CD4-positive, CD25-positive, alpha-beta regulatory T cell (primary cell): ENCODE measurements at regions not wholly inside any gene's neighbourhood (a gene's known extent, or its start where the extent isn't known, plus 50 kb on each side); places are given as distances from the start of the nearest gene placed in this dataset.
A peak's percentile ranks its signal among the peaks of the same experiment; 100 is the strongest.

Experiments used
- ATAC-seq, 2 donors: fragments of 150-1000 bp; cut with Tn5 transposase; one replicate each; pipeline ENCODE4 v1.10.0; 2021; ENCODE audit warnings: low read depth in 2 of 2, moderate number of reproducible peaks in 2 of 2, moderate library complexity in 1 of 2
- DNase-seq, 3 donors: peaks; one replicate each; pipeline versions ENCODE4 v3.0.0 to v3.0.0-alpha.2; 2012 to 2022; ENCODE audit warnings: mixed read lengths in 1 of 3
- H3K27ac ChIP-seq: one replicate; pipeline ENCODE4 v1.7.0; 2013; ENCODE audit warnings: mild to moderate bottlenecking, low read length; ENCODE audit not compliant: insufficient read depth, poor library complexity, severe bottlenecking
- H3K27me3 ChIP-seq: one replicate; pipeline ENCODE4 v1.7.0; 2013; ENCODE audit warnings: low read length; ENCODE audit not compliant: control insufficient read depth, insufficient read depth
- H3K36me3 ChIP-seq: one replicate; pipeline ENCODE4 v1.7.0; 2013; ENCODE audit warnings: mild to moderate bottlenecking, low read length, moderate library complexity; ENCODE audit not compliant: control insufficient read depth, insufficient read depth
- H3K4me1 ChIP-seq: 2 replicates; pipeline ENCODE4 v1.7.0; 2013; ENCODE audit warnings: mild to moderate bottlenecking, low read length; ENCODE audit not compliant: insufficient read depth, control insufficient read depth, poor library complexity, severe bottlenecking
- H3K4me3 ChIP-seq: one replicate; pipeline ENCODE4 v1.7.0; 2013; ENCODE audit warnings: low read depth, mild to moderate bottlenecking, low read length, moderate library complexity
- H3K9me3 ChIP-seq, 2 experiments: 1 replicate in 1 of 2; 2 replicates in 1 of 2; pipeline ENCODE4 v1.7.0; 2013; ENCODE audit warnings: low read length in 2 of 2, mild to moderate bottlenecking in 1 of 2, moderate library complexity in 1 of 2; ENCODE audit not compliant: control insufficient read depth in 2 of 2
- H3K27ac Mint-ChIP-seq, 3 donors: one replicate each; pipeline ENCODE4 v1.8.0; 2020 to 2022; ENCODE audit warnings: mild to moderate bottlenecking in 3 of 3, mixed read lengths in 3 of 3, moderate library complexity in 2 of 3
- H3K27me3 Mint-ChIP-seq: one replicate; pipeline ENCODE4 v1.8.0; 2022; ENCODE audit warnings: mild to moderate bottlenecking, mixed read lengths
- H3K36me3 Mint-ChIP-seq: one replicate; pipeline ENCODE4 v1.8.0; 2020; ENCODE audit warnings: mixed read lengths
- H3K4me1 Mint-ChIP-seq, 4 donors: one replicate each; pipeline ENCODE4 v1.8.0; 2020 to 2022; ENCODE audit warnings: mixed read lengths in 4 of 4, mild to moderate bottlenecking in 1 of 4
- H3K4me3 Mint-ChIP-seq, 4 donors: one replicate each; pipeline ENCODE4 v1.8.0; 2020 to 2022; ENCODE audit warnings: mild to moderate bottlenecking in 4 of 4, mixed read lengths in 4 of 4, moderate library complexity in 3 of 4
- H3K9me3 Mint-ChIP-seq, 7 donors: one replicate each; pipeline ENCODE4 v1.8.0; 2020 to 2022; ENCODE audit warnings: mixed read lengths in 7 of 7, mild to moderate bottlenecking in 3 of 7, moderate library complexity in 2 of 7

DNA sequence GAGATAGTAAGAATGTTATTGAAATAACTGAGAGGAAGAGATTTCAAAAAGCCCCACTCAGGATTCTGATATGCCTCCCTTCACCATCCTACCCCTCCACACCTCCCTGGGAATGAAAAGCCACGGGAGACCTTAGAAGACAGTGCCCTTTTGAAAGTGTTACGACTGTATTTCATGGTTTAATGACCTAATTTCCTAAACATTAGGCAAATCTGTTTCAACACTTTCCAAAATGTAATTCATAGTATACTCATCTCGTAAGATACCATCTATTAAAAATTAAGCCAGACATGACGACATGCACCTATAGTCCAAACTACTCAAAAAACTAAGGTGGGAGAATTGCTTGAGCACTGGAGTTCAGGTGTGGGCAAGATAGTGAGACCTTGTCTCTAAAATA lies 106.3 kb downstream of the HNRNPD start:
- H3K4me1 Mint-ChIP-seq, result peaks cover 0 to 9% (median 3%) of the 10 kb centered on the region in 4 donors
- H3K4me1 ChIP-seq, result no peaks in the 10 kb centered on the region
- H3K27ac ChIP-seq, result no peak overlapping the region
- peaks cover 18% of the 10 kb centered on the region for H3K27me3 Mint-ChIP-seq
- no peak overlapping the region for H3K4me3 ChIP-seq
- peaks cover 0 to 2% (median 0%) of the 10 kb centered on the region in 7 donors for H3K9me3 Mint-ChIP-seq
- H3K27me3 ChIP-seq, result peaks cover 2% of the 10 kb centered on the region
- H3K27ac Mint-ChIP-seq, result no peak overlapping the region
- H3K4me3 Mint-ChIP-seq, result no peak overlapping the region
- no peak for DNase-seq
- ATAC-seq, result no peak
- no peaks in the 10 kb centered on the region for H3K9me3 ChIP-seq
- H3K36me3 Mint-ChIP-seq, result peaks cover 5% of the 10 kb centered on the region
- H3K36me3 ChIP-seq, result no peaks in the 10 kb centered on the region

DNA sequence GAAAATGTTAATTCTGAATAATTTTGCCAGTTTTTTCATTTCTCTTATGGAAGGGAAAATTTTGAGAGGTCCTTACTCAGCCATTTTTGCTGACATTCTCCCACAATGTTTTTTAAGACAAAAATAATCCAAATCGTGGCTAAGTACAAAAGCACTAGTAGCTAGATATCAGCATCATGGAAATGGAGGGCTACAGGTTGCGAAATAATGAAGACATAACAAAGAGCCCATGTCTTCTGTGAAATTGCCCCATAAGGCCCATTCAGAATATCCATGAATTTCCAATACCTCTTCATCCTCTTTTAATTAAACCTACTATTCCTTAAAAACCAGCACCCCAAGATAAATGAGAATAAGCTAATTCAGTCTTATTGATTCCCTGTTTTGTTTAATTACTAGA lies 107.4 kb downstream of the HNRNPD start:
- Histone ChIP-seq H3K36me3 (no peaks in the 10 kb centered on the region), H3K27ac (no peak overlapping the region), H3K27me3 (peaks cover 2% of the 10 kb centered on the region), H3K4me3 (no peak overlapping the region), H3K9me3 (no peaks in the 10 kb centered on the region), H3K4me1 (no peaks in the 10 kb centered on the region)
- Mint-ChIP-seq H3K9me3 (peaks cover 0 to 2% (median 0%) of the 10 kb centered on the region in 7 donors), H3K4me1 (peaks cover 0 to 9% (median 3%) of the 10 kb centered on the region in 4 donors), H3K4me3 (no peak overlapping the region), H3K27me3 (peaks cover 22% of the 10 kb centered on the region), H3K27ac (no peak overlapping the region), H3K36me3 (peaks cover 5% of the 10 kb centered on the region)
- DNase-seq (no peak), ATAC-seq (no peak)

DNA sequence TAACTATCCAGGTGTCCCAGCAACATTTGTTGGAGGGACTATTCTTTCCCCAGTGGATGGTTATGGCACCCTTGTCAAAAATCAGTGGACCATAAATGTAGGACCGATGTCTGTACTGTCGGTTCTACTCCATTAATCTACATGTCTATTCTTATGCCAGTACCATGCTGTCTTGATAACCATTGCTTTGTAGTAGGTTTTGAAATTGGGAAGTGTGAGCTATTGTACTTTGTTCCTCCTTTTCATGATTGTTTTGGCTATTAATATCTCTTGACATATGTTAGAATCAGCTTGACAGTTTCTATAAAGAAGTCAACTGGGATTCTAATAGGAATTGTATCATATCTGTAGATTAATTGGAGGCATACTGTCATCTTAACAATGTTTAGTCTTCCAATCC lies 112.7 kb downstream of the HNRNPD start:
- no peak for DNase-seq

DNA sequence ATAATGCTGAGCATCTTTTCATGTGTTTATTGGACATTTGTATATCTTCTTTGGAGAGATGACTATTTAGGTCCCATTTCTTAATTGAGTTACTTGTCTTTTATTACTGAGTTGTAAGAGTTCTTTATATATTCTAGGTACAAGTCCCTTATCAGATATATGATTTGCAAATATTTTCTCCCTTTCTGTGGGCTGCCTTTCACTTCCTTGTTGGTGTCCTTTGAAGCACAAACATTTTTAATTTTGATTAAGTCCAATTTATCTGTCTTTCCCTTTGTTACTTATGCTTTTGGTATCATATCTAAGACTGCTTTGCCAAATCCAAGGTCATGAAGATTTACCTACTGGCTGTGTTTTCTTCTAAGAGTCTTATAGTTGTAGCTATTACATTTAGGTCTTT lies 113.2 kb downstream of the HNRNPD start:
- H3K27ac Mint-ChIP-seq, result no peak overlapping the region

More for the DNA sequence above, 112.7 kb downstream of the HNRNPD start:
- Histone ChIP-seq H3K27ac (no peak overlapping the region), H3K27me3 (no peaks in the 10 kb centered on the region), H3K36me3 (no peaks in the 10 kb centered on the region), H3K4me3 (no peak overlapping the region), H3K9me3 (no peaks in the 10 kb centered on the region), H3K4me1 (no peaks in the 10 kb centered on the region)
- Mint-ChIP-seq H3K4me1 (no peaks in the 10 kb centered on the region), H3K4me3 (no peak overlapping the region), H3K36me3 (peaks cover 5% of the 10 kb centered on the region), H3K27ac (no peak overlapping the region), H3K27me3 (peaks cover 23% of the 10 kb centered on the region), H3K9me3 (peaks cover 0 to 3% (median 0%) of the 10 kb centered on the region in 7 donors)
- no peak for ATAC-seq

DNA sequence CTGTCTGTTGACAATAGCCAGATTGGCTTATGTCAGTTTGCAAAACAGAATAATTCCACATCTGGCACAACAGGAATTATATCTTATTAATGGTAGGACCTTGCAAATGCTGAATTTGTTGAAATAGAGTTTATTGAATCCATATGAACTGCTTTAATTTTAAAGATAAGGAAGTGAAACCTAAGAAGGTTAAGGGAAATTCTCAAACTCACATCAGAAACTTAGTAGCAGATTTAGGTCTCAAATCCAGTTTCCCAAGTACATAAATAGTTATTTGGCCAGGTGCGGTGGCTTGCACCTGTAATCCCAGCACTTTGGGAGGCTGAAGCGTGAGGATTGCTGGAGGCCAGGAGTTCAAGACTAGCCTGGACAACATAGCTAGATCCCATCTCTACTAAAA lies 117.1 kb downstream of the HNRNPD start:
- Mint-ChIP-seq H3K27me3 (peaks cover 12% of the 10 kb centered on the region), H3K36me3 (no peaks in the 10 kb centered on the region), H3K27ac (no peak overlapping the region), H3K4me3 (no peak overlapping the region), H3K9me3 (peaks cover 0 to 2% (median 0%) of the 10 kb centered on the region in 7 donors), H3K4me1 (no peaks in the 10 kb centered on the region)
- H3K27me3 ChIP-seq, result no peaks in the 10 kb centered on the region
- H3K36me3 ChIP-seq, result no peaks in the 10 kb centered on the region
- no peak for ATAC-seq
- no peak overlapping the region for H3K27ac ChIP-seq
- H3K9me3 ChIP-seq, result no peaks in the 10 kb centered on the region
- DNase-seq, result no peak
- no peaks in the 10 kb centered on the region for H3K4me1 ChIP-seq
- H3K4me3 ChIP-seq, result no peak overlapping the region

More for the DNA sequence above, 113.2 kb downstream of the HNRNPD start:
- ATAC-seq (no peak), DNase-seq (no peak)
- peaks cover 0 to 3% (median 0%) of the 10 kb centered on the region in 7 donors for H3K9me3 Mint-ChIP-seq
- Histone ChIP-seq H3K27ac (no peak overlapping the region), H3K4me3 (no peak overlapping the region), H3K9me3 (no peaks in the 10 kb centered on the region), H3K36me3 (no peaks in the 10 kb centered on the region), H3K4me1 (no peaks in the 10 kb centered on the region), H3K27me3 (no peaks in the 10 kb centered on the region)
- H3K36me3 Mint-ChIP-seq, result peaks cover 5% of the 10 kb centered on the region
- H3K4me1 Mint-ChIP-seq, result no peaks in the 10 kb centered on the region
- H3K4me3 Mint-ChIP-seq, result no peak overlapping the region
- peaks cover 20% of the 10 kb centered on the region for H3K27me3 Mint-ChIP-seq

DNA sequence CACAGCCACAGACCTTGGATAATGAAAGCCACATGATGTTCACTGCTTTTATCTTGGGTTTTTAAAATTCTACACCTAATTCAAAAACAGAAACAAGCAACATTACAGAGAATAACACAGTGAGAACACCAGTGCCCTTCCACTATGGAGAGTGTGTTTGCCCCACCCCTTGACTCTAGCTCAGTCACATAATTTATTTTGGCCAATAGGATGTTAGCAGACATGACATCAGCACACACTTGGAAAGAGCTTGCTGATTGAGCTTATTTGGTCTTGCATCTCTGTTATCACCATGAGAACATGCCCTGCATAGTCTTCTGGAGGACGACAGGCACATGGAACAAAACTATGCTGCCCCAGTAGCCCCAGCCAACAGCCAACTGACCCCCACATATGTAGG lies 118.1 kb downstream of the HNRNPD start:
- no peaks in the 10 kb centered on the region for H3K4me1 Mint-ChIP-seq
- no peak overlapping the region for H3K4me3 ChIP-seq
- no peak overlapping the region for H3K27ac ChIP-seq
- H3K9me3 ChIP-seq, result no peaks in the 10 kb centered on the region
- no peak overlapping the region for H3K4me3 Mint-ChIP-seq
- DNase-seq (no peak), ATAC-seq (no peak)
- no peaks in the 10 kb centered on the region for H3K4me1 ChIP-seq
- peaks cover 0 to 2% (median 0%) of the 10 kb centered on the region in 7 donors for H3K9me3 Mint-ChIP-seq
- no peak overlapping the region for H3K27ac Mint-ChIP-seq
- H3K36me3 Mint-ChIP-seq, result no peaks in the 10 kb centered on the region
- H3K36me3 ChIP-seq, result no peaks in the 10 kb centered on the region
- peaks cover 12% of the 10 kb centered on the region for H3K27me3 Mint-ChIP-seq
- H3K27me3 ChIP-seq, result no peaks in the 10 kb centered on the region

DNA sequence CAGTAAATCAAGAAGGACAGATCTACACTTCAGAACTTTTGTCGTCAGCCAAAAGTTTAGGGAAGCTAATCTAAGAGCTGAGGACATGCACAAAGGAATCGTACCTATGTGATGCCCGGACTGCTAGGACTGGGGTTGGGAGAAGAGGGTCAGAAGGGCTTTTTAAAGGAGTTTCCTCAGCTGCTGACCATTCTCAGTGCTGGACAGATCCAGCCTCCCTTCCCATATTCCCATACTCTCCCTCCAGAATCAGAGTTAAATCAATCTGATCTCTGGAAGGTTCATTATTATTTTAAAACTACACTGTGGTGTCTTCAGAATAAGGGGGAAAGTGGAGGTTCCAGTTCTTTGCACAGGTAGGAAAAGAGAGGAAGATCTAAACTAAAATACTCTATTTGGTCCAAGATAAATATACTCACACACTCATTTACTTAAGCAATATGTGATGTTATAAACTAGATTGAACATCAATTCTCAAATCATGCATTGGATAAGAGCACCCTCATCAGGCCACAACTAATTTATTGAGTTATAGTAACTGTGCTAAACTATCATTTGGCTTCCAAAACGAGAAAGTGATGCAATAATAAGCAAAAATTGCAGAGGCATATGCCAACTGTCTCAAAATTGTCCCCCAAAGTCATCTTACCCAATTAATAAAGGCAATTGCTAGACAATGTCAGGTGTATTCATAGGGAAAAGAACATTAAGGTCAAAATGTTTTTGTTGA lies 124.7 kb downstream of the HNRNPD start:
- Histone ChIP-seq H3K27me3 (no peaks in the 10 kb centered on the region), H3K4me1 (no peaks in the 10 kb centered on the region), H3K9me3 (no peaks in the 10 kb centered on the region), H3K27ac (no peak overlapping the region), H3K4me3 (no peak overlapping the region), H3K36me3 (no peaks in the 10 kb centered on the region)
- no peak overlapping the region for H3K4me3 Mint-ChIP-seq
- H3K9me3 Mint-ChIP-seq, result peaks cover 0 to 2% (median 0%) of the 10 kb centered on the region in 7 donors
- DNase-seq, result peak in 1 of 3 donors; percentile 2
- H3K27me3 Mint-ChIP-seq, result peaks cover 2% of the 10 kb centered on the region
- no peaks in the 10 kb centered on the region for H3K36me3 Mint-ChIP-seq
- ATAC-seq, result no peak
- H3K4me1 Mint-ChIP-seq, result no peaks in the 10 kb centered on the region
- no peak overlapping the region for H3K27ac Mint-ChIP-seq

DNA sequence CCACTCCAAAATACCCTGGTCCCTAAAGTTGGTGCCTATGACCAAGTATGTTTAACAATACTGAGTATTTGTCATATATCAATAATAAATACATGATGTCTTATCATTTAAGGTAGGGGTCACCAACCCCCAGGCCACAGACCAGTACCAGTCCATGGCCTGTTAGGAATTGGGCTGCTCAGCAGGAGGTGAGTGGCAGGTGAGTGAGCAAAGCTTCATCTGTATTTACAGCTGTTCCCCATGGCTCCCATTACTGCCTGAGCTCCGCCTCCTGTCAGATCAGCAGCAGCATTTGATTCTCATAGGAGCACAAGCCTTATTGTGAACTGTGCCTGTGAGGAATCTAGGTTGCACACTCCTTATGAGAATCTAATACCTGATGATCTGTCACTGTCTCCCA lies 126.2 kb downstream of the HNRNPD start:
- no peaks in the 10 kb centered on the region for H3K4me1 Mint-ChIP-seq
- Histone ChIP-seq H3K36me3 (no peaks in the 10 kb centered on the region), H3K27ac (no peak overlapping the region), H3K4me3 (no peak overlapping the region), H3K27me3 (no peaks in the 10 kb centered on the region), H3K4me1 (no peaks in the 10 kb centered on the region), H3K9me3 (no peaks in the 10 kb centered on the region)
- no peak overlapping the region for H3K4me3 Mint-ChIP-seq
- no peaks in the 10 kb centered on the region for H3K36me3 Mint-ChIP-seq
- no peak for ATAC-seq
- peaks cover 8% of the 10 kb centered on the region for H3K27me3 Mint-ChIP-seq
- H3K27ac Mint-ChIP-seq, result no peak overlapping the region
- DNase-seq, result no peak
- H3K9me3 Mint-ChIP-seq, result peaks cover 0 to 2% (median 0%) of the 10 kb centered on the region in 7 donors
